ENCODE measurements at regions not wholly inside any gene's neighbourhood (a gene's known extent, or its start where the extent isn't known, plus 50 kb on each side); places are given as distances from the start of the nearest gene placed in this dataset.

DNA sequence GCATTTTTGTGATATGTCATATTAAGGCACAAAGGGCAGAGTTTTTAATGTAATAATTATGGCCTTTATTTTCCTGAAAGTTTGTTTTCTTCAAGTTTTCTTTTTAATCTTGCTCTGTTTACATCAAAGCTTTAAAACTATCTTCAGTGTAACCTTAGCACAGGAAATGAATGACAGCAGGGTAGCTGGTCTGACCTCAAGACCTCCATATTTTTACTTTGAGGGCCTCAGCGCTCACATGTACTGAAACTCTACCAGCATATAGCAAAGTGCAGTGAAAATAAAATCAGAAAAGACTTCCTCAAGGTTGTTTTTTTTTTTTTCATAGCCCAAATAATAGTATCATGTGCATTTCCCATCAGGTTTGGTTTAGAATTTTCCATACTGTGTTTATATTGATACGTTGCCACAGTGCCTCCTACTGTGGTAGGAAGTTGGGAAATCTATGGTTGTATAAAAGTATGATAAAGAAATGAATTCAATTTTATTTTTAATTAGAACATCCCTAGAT lies 163.4 kb downstream of the UBE2E3 start:
- TF ChIP-seq CTCF (IDR thresholded peaks at IDR 0.05) (no peak), POLR2AphosphoS5 (IDR thresholded peaks at IDR 0.05) (no peak), EP300 (IDR thresholded peaks at IDR 0.05; ENCODE audit: low read depth) (no peak), POLR2A (IDR thresholded peaks at IDR 0.05) (no peak)
